K562 (cell line): ENCODE measurements at regions not wholly inside any gene's neighbourhood (a gene's known extent, or its start where the extent isn't known, plus 50 kb on each side); places are given as distances from the start of the nearest gene placed in this dataset.

Experiments
- BHLHE40 ChIP-seq: IDR thresholded peaks from 2 replicates; pipeline ENCODE4 v1.6.1; 2011; ENCODE audit warnings: low read length, improper control_type of control experiment
- CXXC5 ChIP-seq: fragments of 250-450 bp; sonication (Bioruptor Pico); IDR thresholded peaks from 2 replicates; pipeline ENCODE4 v1.8.0; 2022; ENCODE audit warnings: inconsistent platforms, mild to moderate bottlenecking, moderate library complexity
- FOXK2 ChIP-seq, 2 experiments: fragments of 450-650 bp; IDR thresholded peaks in 1 of 2; conservative IDR thresholded peaks in 1 of 2; 2 replicates each; pipeline ENCODE4 v1.6.1; 2016; ENCODE audit warnings: low read depth in 2 of 2, mild to moderate bottlenecking in 1 of 2
- FOXP4 ChIP-seq: sonication (generic); formaldehyde crosslinking; IDR thresholded peaks from 2 replicates; pipeline ENCODE4 v1.8.0; 2022; ENCODE audit warnings: mild to moderate bottlenecking, missing genetic modification reagents, borderline replicate concordance
- HMBOX1 ChIP-seq: sonication (generic); IDR thresholded peaks from 2 replicates; pipeline ENCODE4 v1.6.1; 2016
- JUND ChIP-seq, 2 experiments: IDR thresholded peaks; 2 replicates in 1 of 2; 3 replicates in 1 of 2; pipeline ENCODE4 v1.6.1; 2011; ENCODE audit warnings: borderline replicate concordance in 2 of 2, low read depth in 2 of 2, low read length in 2 of 2, improper control_type of control experiment in 1 of 2, missing biosample characterization in 1 of 2, missing genetic modification characterization in 1 of 2, missing genetic modification reagents in 1 of 2
- MCM7 ChIP-seq, 2 experiments: fragments of 450-650 bp; IDR thresholded peaks; 2 replicates each; pipeline ENCODE4 v1.6.1; 2016 to 2018
- MEIS2 ChIP-seq: fragments of 450-650 bp; IDR thresholded peaks from 2 replicates; pipeline ENCODE4 v1.6.1; 2014; ENCODE audit warnings: mild to moderate bottlenecking; ENCODE audit not compliant: partially characterized antibody
- MXD1 ChIP-seq: fragments of 250-450 bp; sonication (Bioruptor Pico); IDR thresholded peaks from 2 replicates; pipeline ENCODE4 v1.8.0; 2021; ENCODE audit warnings: borderline replicate concordance, mild to moderate bottlenecking, moderate library complexity; ENCODE audit not compliant: poor library complexity, severe bottlenecking
- NCOR1 ChIP-seq: fragments of 450-650 bp; IDR thresholded peaks from 2 replicates; pipeline ENCODE4 v1.6.1; 2016; ENCODE audit warnings: mild to moderate bottlenecking, moderate library complexity
- NONO ChIP-seq, 2 experiments: fragments of 200-400 bp in 1 of 2; fragments of 450-650 bp in 1 of 2; formaldehyde crosslinking in 1 of 2; IDR thresholded peaks; 2 replicates each; pipeline ENCODE4 v1.6.1; 2017; ENCODE audit warnings: low read depth in 2 of 2, mild to moderate bottlenecking in 2 of 2, moderate library complexity in 2 of 2, low read length in 1 of 2
- PKNOX1 ChIP-seq: fragments of 450-650 bp; IDR thresholded peaks from 2 replicates; pipeline ENCODE4 v1.6.1; 2016
- SIX5 ChIP-seq, 2 experiments: IDR thresholded peaks; 2 replicates each; pipeline ENCODE4 v1.6.1; 2011; ENCODE audit warnings: low read length in 2 of 2, borderline replicate concordance in 1 of 2, low read depth in 1 of 2, mild to moderate bottlenecking in 1 of 2, moderate library complexity in 1 of 2; ENCODE audit not compliant: insufficient read depth in 1 of 2
- TARDBP ChIP-seq: fragments of 450-650 bp; IDR thresholded peaks from 2 replicates; pipeline ENCODE4 v1.6.1; 2016
- TFAM ChIP-seq: fragments of 250-450 bp; sonication (Bioruptor Pico); conservative IDR thresholded peaks from 2 replicates; pipeline ENCODE4 v1.5.0; 2021; ENCODE audit warnings: mild to moderate bottlenecking, moderate library complexity
- ZNF197 ChIP-seq: fragments of 200-800 bp; sonication (Bioruptor generic); IDR thresholded peaks from 2 replicates; pipeline ENCODE4 v1.6.1; 2016; ENCODE audit warnings: low read depth, missing genetic modification characterization, missing compliant biosample characterization
- ZNF444 ChIP-seq: fragments of 250-450 bp; sonication (Bioruptor Pico); IDR thresholded peaks from 2 replicates; pipeline ENCODE4 v1.4.0; 2020; ENCODE audit warnings: mild to moderate bottlenecking, moderate library complexity
- ZNF518B ChIP-seq: fragments of 250-450 bp; sonication (Bioruptor Pico); IDR thresholded peaks from 2 replicates; pipeline ENCODE4 v1.5.0; 2021; ENCODE audit warnings: mild to moderate bottlenecking, moderate library complexity
- ZNF589 ChIP-seq: fragments of 200-800 bp; sonication (Bioruptor generic); IDR thresholded peaks from 2 replicates; pipeline ENCODE4 v1.6.1; 2016; ENCODE audit warnings: low read depth, missing genetic modification characterization, missing compliant biosample characterization
- ZNF766 ChIP-seq: fragments of 200-800 bp; sonication (Bioruptor generic); conservative IDR thresholded peaks from 2 replicates; pipeline ENCODE4 v1.6.1; 2016; ENCODE audit warnings: missing genetic modification characterization, missing compliant biosample characterization

GRCh38 chr5:164356790-164357189 lies 851.4 kb downstream of the MAT2B start (continued):
- 0 out of 4 replicates have a peak, but pooled peaks of 1 of the 2 experiments have one; percentile 1 for TF ChIP-seq FOXK2 (conservative IDR thresholded peaks at IDR 0.05 in 1 of 2, IDR thresholded peaks at IDR 0.05 in 1 of 2; ENCODE audit: low read depth in 2 of 2)
- TF ChIP-seq SIX5 (IDR thresholded peaks at IDR 0.05; ENCODE audit: borderline replicate concordance in 1 of 2, insufficient read depth in 1 of 2, low read depth in 1 of 2, low read length in 2 of 2) = no peak
- peak; percentile 76; the same call in 1 of the 2 replicates for TF ChIP-seq ZNF197
- TF ChIP-seq CXXC5 = 0 out of 2 replicates have a peak, but pooled peaks have one; percentile 29
- 0 out of 2 replicates have a peak, but pooled peaks have one; percentile 35 for TF ChIP-seq ZNF589 (CRISPR knock-in tag)
- no peak for TF ChIP-seq TFAM (CRISPR knock-in tag)
- no peak for TF ChIP-seq ZNF444
- TF ChIP-seq TARDBP = no peak
- TF ChIP-seq ZNF518B = no peak
- TF ChIP-seq HMBOX1 = peak; percentile 44; the same call in 1 of the 2 replicates
- no peak for TF ChIP-seq NCOR1
- no peak for TF ChIP-seq FOXP4 (CRISPR knock-in tag)
- no peak for TF ChIP-seq MCM7 (IDR thresholded peaks at IDR 0.05)
- TF ChIP-seq BHLHE40 = no peak
- TF ChIP-seq MEIS2 = peak; percentile 74
- TF ChIP-seq ZNF766 (CRISPR knock-in tag) = peak; percentile 69; the same call in 1 of the 2 replicates
- TF ChIP-seq PKNOX1 = peak; percentile 96
- TF ChIP-seq JUND (IDR thresholded peaks at IDR 0.05; ENCODE audit: borderline replicate concordance, low read depth, low read length) = no peak
- TF ChIP-seq JUND (tag; IDR thresholded peaks at IDR 0.05; ENCODE audit: borderline replicate concordance, low read depth, low read length) = no peak; the same call in 2 of the 3 replicates
- TF ChIP-seq MXD1 (CRISPR knock-in tag) = no peak
- TF ChIP-seq NONO (IDR thresholded peaks at IDR 0.05; ENCODE audit: low read depth in 2 of 2, low read length in 1 of 2) = no peak
